GM21825 (cell line): ENCODE measurements at regions not wholly inside any gene's neighbourhood (a gene's known extent, or its start where the extent isn't known, plus 50 kb on each side); places are given as distances from the start of the nearest gene placed in this dataset.

ENCODE experiments used
- ATAC-seq: cut with Tn5 transposase; IDR thresholded peaks from one replicate; pipeline ENCODE4 v1.9.1; 2021; ENCODE audit warnings: mild to moderate bottlenecking, moderate library complexity; ENCODE audit not compliant: unreplicated experiment

DNA sequence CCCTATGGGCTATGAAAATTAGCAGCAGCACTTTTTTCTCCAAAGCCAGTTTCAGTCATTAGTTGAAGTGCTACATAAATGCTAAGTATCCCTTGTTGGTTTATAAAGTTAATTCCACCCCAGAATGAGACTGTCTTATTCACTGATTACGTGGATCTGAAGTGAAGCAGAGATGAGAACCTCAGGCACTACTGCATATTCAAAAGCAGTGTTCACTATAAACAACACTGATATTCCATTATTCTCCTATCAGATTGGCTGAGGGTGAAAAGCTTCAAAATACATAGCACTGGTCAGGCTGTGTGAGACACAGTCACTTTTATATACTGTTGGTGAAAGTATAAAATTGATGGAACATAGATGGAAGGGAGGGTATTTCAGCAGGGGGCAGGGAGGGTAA is 395.7 kb upstream of the RARB start:
- ATAC-seq, result no peak

DNA sequence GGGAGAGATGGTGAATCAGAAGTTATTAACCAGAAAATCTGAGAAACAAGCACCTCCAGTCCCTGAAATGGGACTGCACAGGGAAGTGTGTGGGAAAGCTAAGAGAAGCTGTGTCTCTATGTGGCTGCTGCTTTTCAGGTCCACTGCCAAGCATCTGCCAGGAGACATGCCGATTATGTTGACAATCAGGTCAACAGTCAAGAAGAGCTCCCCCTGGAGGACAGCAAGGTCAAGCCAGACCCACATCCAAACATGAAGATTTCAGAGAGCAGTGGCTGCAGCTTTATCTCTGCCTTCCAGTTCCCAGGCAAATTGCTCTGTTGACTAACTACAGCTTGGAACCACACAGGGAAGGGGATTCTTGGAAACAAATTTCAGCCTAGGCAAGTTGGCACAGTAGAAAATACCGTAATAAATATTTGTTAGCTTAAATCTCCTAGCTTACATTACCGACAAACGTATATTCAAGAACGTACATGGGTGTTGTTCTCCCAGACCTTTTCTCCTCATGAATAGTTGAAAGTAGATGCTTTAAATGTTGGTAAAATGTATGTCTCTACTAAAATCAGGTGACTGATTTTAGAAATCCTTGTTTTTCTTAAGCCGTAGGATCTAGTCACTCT is 394.5 kb upstream of the RARB start:
- peak; percentile 58 for ATAC-seq

DNA sequence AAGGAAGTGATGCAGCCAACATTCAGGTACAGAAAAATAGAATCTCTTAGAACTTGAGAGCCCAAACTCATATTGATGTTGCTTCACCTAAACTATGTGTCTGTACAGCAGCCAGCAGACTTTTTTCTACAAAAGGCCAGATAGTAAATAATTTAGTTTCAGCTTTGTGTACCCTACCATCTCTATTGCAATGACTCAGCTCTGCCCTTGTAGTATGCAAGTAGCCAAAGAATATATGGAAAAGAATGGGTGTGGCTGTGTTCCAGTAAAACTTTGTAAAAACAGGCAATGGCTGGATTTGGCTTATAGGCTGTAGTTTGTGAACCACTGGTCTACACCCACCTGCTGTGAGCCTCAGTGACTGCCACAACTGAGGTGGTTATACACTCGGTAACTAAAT is 392.5 kb upstream of the RARB start:
- no peak for ATAC-seq

DNA sequence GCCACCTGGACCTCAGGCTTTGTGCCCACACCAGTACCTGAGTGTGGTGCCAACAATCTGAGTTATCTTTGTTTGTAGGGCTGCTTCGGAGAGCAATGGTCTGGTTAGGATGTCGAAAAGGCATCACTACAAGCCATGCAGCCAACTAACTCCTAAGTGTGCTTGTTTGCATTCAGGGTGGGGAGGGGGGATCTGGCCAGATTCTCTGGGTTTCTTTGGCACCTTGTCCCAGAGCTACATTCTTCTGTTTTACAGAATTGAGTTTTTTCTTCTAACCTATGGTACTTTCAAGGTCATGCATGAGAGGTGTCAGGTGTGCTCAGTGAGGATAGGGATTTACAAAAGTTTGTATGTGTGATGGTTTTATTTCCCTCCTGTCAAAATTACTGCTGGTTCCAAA is 391.4 kb upstream of the RARB start:
- ATAC-seq, result no peak

DNA sequence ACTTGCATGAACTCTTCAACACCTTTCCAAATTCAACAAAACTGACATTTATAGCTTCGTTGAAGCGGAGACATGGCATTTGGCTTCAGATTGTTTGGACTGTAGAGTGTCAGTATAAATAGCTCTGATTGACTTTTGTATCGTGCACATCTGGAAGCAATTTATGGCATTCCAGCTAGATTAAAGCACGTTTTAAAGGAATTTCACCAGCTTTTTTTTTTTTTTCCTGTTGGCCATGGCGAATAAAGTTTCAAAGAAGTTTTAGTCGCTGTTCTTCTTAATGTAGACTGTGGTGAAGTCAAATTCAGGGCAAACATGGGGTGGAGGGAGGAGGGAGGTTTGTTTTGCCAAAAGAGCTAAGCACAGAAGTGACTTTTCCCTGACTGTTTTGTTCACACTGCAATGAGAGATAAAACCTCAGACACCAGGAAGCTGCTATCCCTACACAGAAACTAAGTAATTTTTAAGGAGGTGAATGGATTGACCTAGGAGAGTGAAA is 391.0 kb upstream of the RARB start:
- no peak for ATAC-seq

DNA sequence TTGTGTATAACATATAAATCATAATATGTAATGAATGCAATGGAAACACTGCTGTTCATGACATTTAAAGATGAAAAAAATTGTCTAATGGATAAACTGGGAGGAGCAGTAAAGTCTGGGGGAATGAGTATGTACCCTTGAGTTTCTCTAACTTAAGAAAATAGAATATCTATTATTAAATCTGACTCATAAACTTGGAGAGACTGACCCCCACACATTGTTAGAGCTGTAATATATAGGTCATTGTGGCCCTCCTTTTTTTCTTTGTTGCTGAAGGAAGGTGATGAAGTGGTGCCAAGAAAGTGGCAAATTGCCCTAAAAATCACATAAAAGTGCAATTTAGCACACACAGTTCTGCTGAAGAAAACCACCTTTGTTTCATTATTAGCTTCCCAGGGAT is 389.8 kb upstream of the RARB start:
- no peak for ATAC-seq

DNA sequence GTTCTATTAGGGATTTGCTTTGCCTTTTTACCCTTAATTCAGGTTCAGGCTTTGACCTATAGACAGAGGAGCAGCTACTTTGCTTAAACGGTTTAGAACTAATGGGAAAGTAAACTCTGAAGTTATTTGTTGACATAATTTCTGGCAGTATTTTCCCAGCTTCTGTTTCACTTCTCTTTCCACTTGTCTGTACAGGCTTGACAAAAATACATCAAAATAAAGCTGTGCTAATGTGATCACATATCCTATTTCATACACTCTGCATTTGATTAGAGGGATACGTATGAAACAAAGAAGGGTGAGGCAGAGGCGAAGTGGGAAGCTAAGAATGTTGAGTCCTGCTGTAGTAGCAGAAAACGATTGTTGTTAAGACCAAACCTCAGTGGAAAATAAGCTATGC is 389.1 kb upstream of the RARB start:
- ATAC-seq, result no peak

DNA sequence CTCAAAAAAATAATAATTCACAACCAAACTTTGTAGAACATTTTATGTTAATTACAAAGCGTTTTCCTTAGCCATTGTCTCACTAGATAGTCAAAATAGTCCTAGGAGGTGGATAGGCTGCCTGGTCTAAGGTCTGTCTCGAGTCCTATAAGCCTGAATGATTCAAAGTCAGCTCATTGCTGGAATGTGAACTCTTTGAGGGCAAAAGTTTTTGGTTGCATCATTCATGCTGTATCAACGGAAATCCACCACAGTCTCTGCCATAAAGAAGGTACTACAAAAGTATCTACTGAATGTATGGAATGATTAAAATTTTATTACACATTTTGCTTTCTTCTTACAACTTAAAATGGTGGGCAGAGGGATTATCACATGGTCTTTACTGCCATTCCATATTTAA is 387.3 kb upstream of the RARB start:
- no peak for ATAC-seq

DNA sequence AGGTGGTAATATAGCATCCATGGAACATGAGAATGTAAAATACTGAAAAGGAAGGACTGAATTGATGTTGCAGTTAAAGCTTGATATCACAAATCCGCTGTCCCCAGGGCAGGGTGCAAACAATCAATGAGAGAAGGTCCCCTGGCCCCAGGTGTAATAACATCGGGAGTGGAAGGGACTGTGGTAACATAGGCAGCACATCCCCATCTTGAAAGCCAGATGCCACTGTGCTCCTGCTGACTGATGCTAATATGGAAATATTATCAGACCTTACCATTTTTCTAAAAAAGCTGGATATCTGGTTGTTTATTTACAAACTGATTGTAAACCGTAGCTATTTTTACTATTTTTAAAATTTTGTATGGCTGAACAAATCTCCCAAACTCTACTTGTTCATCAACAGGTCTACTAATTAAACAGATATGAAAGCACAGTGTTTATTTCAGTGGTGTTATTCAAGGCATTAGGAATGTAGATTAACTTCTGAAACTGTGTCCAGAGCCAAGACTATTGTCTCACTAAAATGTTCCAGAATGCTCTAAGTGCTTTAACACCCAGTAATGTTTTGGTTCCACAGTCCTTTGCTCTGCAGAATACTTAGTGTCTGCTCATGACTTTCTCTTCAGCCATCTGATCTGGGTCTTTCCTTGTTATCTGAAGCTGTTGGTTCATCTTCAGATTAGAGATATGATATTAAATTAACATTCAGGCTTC is 386.0 kb upstream of the RARB start:
- ATAC-seq, result no peak

DNA sequence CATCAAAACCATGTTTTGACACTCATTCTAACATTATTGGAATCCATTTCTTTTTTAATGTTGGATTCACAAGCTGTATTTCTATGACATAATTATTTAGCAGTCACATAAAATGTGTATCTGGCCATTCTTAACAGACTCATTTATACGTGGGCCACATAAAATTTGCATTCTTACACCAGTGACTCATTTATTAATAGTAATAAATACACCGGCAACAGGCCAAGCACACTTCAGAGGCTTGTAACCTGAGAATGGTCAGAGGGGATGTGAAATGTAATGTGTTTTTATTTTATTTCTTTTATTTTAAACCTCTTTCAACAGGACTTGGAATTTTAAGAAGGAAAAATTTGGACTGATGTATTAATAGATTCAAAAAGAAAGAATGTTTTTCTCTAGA is 384.9 kb upstream of the RARB start:
- ATAC-seq, result no peak

DNA sequence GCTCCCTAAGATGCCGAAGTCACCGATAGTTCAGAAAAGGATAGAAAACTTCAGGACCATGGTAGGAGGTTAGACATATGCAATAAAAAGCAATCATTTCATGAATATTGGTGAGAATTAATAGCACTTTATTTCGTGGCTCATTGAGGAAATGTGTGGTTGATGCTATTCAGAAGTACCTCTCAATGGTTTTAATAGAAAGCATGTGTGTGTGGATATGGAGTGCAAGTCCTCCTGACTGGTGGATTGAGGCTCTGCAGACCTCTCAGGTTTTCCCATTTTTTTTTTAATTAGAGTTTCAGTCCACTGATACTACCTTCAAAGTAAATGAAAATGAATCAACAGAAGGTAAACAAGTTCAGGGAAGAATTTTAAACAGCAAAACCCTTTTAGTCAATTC is 384.3 kb upstream of the RARB start:
- no peak for ATAC-seq

DNA sequence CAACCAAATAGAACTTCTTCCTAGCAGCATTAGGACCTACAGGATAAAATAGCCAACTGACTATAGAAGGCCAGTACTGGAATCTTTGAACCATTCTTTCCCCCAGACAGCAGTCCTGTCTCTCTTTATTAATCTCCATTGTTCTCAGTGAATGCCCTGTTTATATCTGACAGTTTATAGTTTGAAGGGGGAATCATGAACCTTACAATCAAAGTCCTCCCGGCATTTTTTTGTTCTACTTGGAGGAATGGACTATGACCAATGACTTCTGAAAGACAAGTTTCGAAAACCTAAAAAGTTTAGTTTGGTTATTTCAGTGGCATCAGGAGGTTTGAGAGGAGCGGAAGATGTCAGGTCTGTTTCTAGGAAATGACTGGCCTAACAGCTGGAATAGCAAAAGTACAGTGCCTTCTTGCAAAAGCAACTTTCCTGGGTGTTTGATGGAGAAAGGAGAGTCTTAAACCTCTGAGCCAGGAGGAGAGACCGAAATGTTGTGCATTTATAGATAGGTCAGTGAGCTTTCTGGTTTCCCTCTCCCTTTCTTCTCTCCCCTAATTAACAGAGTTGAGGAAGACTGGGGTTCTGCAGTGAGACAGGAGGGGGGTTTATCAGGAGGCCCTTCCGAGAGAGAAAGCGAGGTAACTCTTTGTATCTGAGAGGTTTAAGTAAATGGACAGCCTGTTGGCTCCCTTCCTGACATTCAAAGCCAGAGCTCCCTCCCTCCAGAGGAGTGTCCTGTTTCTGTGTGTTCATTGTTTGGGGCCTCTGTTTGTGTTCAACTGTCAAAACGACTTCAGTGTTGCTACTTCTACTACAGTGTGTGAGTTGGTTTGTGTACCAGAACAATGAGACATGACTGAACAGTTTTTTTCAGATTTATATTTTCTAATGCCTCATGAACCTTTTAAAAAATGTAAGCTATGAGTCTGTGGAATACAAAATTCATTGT is 383.0 kb upstream of the RARB start:
- no peak for ATAC-seq

DNA sequence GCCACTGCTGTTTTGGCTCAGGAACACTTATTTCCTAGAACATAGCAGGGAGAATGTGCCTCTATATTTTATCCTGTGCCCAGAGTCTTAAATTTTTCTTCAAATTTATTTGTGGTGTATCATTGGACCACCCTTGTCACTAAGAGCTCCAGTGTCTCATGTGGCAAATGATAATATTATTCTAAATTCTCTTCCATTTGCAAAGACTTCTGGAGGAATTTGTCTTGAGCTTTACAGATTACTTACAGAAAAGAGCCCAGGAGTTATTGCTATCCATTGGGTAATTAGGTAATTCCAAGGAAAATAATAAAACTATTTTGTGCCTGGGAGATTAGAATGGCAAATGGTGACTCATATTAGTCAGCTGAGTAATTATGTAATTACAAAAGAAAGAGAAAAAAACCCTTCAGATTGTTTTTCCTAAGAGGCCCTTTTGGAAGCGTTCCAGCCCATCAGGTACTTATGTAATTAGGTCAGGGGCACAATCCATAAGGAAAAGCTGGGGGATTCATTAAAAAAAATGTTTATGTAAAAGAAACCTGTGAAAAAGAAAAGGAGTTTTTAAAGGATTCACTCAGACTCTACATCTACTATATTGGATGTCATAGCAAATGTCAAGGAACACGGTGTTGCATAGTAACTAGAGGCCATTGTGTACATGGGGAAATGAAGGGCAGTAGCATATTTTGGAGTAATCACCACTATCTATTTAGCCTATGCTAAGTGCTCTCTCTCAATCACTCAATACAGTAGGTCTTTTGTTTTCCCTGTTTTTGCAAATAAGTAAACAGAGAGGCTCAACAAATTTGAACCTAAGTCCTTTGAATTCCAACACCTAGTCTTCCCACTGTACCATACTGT is 380.9 kb upstream of the RARB start:
- no peak for ATAC-seq

DNA sequence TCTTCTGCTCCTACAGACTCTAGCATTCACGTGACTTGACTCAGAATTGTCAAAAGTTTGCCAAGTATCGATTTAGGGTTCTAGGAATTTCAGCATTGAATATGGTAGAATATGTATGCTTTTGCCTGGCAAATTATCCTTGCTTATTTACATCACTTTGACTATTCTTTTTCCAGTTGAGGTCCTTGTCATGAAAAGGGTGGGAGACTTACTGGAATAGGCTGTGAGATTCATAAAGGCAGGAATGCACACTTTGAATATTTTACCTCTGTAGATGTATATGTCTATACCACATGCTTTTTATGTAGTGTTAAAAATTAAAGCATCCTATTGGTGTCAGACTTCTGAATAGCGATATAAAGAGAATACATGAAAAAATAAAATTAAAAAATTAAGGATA is 378.8 kb upstream of the RARB start:
- ATAC-seq, result no peak

DNA sequence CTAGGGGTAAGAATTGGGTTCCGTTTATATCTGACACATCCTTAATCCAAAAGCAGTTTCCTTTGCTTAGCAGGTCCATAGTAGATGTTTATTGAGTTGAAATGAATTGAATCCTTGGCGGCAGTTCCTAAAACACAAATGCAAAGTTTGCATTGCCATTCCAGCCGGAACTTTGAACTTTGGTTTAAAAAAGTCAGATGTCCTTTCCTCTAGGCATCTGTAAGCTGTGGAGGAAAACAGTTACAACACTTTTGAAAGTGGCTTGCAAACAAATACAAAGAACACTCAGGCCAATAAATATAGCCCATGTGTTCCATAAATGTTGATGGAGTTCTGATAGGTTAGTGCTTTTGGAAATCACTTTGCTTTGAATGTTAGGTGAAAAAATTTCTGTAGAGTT is 374.7 kb upstream of the RARB start:
- ATAC-seq, result no peak

DNA sequence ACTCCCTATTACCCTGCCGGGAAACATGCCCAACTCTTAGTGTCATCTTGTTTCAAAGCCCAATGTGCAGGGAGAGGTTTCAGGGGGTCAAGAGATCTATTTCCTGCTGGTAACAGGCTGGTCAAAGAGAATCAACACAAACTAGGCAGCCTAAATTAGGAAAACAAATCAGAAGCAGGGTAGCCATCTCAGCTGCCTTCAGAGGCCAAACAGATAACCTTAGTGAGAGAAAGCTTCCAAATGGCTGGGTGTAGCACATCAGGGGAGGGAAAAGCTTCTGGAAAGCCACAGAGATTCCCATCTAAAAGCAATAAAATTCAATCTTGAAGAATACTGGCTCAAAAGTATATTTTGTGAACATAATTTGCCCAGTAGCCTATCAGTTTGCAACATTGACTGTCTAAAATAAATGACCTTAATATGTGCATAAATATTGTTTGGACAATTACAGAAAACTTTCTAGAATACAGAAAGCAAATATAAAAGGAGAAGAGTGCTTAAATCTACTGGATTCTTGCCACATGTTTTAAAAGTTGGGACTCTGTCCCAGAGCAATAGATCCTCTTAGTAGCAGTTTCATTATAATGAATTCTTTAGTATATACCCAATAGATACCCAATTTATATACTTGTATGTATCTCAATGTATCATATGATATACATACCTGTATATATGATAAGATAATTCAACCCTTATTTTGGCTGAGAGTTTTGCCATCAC is 371.9 kb upstream of the RARB start:
- ATAC-seq, result no peak

DNA sequence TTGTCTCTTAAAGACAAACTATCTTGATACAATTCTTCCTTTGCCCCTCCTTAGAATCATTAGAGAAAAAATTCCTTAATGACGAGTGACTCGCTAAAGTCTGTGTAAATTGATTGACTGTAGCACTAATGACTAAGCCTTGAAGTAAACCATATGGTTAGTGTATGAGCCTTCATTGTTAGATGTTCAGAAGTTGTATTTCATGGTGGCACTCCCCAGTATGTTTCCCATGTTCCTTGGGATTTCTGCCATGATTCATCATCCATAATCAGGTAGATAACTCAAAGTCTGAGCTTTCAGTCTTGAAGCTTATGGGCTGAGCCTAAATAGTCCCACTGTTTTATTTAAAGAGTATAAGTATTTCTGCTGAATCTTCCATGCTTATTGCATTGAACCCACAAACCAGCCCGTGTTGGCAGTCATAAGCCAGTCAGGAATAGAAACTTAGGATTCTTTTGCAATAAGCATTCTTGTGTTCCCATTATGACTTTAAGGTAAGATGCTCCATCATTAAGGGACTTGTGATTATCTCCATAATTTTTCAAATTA is 371.2 kb upstream of the RARB start:
- ATAC-seq, result no peak

DNA sequence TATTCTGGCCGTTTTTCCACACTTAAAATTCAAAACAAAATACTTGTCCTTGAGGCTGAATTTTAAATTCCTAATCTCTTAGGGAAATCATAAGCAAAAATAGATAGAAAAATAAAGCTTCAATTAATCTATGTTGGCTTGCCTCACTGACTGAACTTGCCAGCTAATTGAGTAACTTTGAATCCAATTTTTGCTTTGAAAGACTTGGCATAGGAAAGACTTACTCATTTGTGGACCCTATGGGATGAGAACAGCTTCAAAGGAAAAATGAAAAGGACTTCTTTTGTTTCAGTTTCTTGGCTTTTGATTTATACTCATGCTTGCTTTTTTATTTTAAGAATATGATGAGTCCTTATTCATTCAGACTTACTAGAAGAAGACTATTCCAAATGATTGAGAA is 370.7 kb upstream of the RARB start:
- ATAC-seq, result no peak

DNA sequence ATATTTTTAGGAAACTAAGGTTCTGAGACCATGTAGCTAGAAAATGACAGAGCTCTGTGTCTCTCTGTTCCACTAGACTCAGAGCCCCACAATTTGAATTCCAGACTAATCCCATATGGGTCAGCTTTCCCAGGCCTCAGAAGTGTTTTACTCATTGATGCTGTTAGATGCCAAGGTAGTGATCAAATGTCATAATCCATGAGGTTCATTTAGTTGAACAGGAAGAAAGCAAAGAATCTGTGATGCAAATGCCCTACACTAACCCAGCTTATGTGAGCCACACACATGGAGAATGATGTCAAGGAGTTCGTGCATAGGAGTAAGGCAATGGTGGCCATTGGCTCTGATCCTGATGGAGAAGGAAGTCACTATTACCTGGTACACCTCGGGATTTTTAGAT is 363.4 kb upstream of the RARB start:
- ATAC-seq, result no peak

DNA sequence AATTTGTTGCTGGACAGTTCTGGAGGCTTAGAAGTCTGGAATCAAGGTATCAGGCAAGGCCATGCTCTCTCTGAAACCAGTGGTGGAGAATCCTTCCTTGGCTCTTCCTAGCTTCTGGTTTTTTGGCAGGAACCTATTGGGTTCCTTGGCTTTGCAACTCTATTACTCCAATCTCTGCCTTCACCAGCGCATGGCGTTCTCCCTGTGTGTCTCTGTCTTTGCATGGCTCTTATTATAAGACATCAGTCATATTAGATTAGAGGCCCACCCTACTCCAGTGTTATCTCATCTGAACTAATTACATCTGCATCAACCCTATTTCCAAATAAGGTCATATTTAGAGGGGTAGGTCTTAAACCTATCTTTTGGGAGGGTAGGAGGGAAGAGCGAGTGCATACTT is 358.1 kb upstream of the RARB start:
- no peak for ATAC-seq
